ENCODE measurements at regions not wholly inside any gene's neighbourhood (a gene's known extent, or its start where the extent isn't known, plus 50 kb on each side); places are given as distances from the start of the nearest gene placed in this dataset.

DNA sequence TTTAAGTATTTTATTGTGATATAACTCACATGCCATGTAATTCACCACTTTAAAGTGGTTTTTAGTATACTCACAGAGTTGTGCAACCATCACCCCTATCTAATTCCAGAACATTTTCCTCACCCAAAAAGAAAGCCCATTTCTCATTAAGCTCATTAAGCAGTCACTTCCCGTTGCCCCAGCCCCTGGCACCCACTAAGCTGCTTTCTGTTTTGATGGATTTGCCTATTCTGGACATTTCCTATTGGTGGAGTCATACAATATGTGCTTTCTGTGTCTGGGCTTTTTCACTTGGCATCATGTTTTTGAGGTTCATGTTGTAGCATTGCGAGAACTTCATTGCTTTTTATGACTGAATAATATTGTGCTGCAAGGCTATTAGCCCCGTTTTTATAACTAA lies 66.0 kb downstream of the ARL6IP4 start:
- H3K36me3 Mint-ChIP-seq (ENCODE audit: low read depth): no peaks in the 10 kb centered on the region
- H3K4me3 Mint-ChIP-seq: no peak overlapping the region
- H3K27me3 Mint-ChIP-seq: no peaks in the 10 kb centered on the region
- no peak overlapping the region for H3K27ac Mint-ChIP-seq
- intact Hi-C loops (cut with micrococcal nuclease): no loop called here
- peaks cover 5% of the 10 kb centered on the region for H3K4me1 Mint-ChIP-seq (ENCODE audit: low read depth)
- H3K9me3 Mint-ChIP-seq: no peaks in the 10 kb centered on the region

DNA sequence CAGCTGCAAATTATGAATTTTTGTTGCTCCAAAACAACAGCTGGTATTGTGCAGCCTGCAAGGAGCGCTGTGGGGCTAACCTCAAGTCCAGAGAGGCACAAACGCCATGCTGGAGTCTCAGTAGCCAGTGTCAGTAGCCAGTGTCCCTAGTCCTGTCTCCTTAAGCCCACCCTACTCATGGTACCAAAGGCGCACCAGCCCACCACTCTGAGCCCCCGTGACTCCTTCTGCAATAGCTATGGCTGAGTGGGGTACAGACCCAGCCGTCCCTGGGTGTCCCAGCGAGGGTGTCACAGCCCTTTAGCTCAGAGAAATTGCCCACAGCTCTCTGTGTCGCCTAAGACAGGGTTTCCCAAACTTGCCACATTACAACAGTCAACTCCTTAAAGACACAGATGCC lies 65.2 kb downstream of the ARL6IP4 start:
- intact Hi-C loops (cut with micrococcal nuclease): no loop called here
- no peaks in the 10 kb centered on the region for H3K4me1 Mint-ChIP-seq (ENCODE audit: low read depth)
- H3K36me3 Mint-ChIP-seq (ENCODE audit: low read depth): no peaks in the 10 kb centered on the region
- no peak overlapping the region for H3K27ac Mint-ChIP-seq
- H3K27me3 Mint-ChIP-seq: no peaks in the 10 kb centered on the region
- H3K9me3 Mint-ChIP-seq: no peaks in the 10 kb centered on the region
- no peak overlapping the region for H3K4me3 Mint-ChIP-seq

GRCh38 chr12:123044351-123044750 lies 63.9 kb downstream of the ARL6IP4 start:
- H3K4me1 Mint-ChIP-seq (ENCODE audit: low read depth): no peaks in the 10 kb centered on the region
- H3K27ac Mint-ChIP-seq: no peak overlapping the region

DNA sequence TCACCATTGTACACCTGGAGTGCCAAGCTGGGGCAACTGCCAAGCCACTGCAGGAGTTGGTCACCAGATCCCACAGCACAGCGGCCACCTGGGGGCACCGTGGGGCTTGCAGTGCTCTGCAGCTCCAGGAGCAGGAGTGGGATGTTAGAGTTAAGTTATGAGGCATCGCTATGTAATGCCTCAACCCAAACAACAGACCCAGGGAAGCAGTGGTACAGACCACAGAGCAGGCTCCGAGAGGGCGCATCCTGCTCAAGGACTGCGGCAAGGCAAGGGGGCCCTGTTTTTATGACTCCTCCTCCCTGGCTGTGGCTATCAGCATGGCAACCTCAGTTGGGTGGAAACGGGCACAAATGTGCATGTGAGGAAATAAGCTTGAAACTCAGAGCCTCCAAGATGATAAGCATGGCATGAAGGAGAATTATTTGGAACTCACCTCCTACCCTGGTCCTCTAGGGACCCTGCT lies 63.1 kb downstream of the ARL6IP4 start:
- Mint-ChIP-seq H3K4me1 (ENCODE audit: low read depth) (no peaks in the 10 kb centered on the region), H3K27ac (no peak overlapping the region)

More at GRCh38 chr12:123044351-123044750, 63.9 kb downstream of the ARL6IP4 start:
- Mint-ChIP-seq H3K27me3 (no peaks in the 10 kb centered on the region), H3K36me3 (ENCODE audit: low read depth) (no peaks in the 10 kb centered on the region), H3K4me3 (no peak overlapping the region), H3K9me3 (no peaks in the 10 kb centered on the region)
- intact Hi-C loops (cut with micrococcal nuclease): loop anchor here (5.0 kb wide), 1 partner anchor 193 kb away; no protein-coding TSS in a partner anchor

DNA sequence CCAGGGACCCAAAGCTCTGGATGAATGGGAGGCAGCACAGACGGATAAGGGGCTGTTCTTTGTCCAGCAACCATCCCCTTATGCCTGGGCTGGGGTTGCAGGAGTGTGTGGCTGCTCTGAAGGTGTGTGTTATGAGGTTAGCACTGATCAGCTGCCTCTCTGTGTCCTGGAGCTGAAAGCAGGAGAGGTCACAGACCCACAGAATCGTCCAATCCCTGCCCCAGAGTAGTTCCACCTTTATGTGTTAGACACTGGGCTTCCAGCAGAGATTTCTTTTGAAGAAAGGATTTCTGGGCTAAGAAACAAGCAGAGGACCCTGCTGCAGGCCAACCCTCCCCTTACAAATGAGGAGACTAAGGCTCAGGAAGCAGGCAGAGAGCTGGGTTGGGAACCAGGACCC lies 62.4 kb downstream of the ARL6IP4 start:
- intact Hi-C loops (cut with micrococcal nuclease): loop anchor here (5.0 kb wide), 1 partner anchor 194 kb away; no protein-coding TSS in a partner anchor
- Mint-ChIP-seq H3K4me1 (ENCODE audit: low read depth) (no peaks in the 10 kb centered on the region), H3K4me3 (no peak overlapping the region), H3K27ac (no peak overlapping the region), H3K27me3 (no peaks in the 10 kb centered on the region), H3K9me3 (no peaks in the 10 kb centered on the region), H3K36me3 (ENCODE audit: low read depth) (no peaks in the 10 kb centered on the region)

More for the DNA sequence above, 63.1 kb downstream of the ARL6IP4 start:
- H3K36me3 Mint-ChIP-seq (ENCODE audit: low read depth): no peaks in the 10 kb centered on the region
- intact Hi-C loops (cut with micrococcal nuclease): loop anchor here (5.0 kb wide), 1 partner anchor 194 kb away; no protein-coding TSS in a partner anchor
- no peaks in the 10 kb centered on the region for H3K27me3 Mint-ChIP-seq
- H3K9me3 Mint-ChIP-seq: no peaks in the 10 kb centered on the region
- no peak overlapping the region for H3K4me3 Mint-ChIP-seq

DNA sequence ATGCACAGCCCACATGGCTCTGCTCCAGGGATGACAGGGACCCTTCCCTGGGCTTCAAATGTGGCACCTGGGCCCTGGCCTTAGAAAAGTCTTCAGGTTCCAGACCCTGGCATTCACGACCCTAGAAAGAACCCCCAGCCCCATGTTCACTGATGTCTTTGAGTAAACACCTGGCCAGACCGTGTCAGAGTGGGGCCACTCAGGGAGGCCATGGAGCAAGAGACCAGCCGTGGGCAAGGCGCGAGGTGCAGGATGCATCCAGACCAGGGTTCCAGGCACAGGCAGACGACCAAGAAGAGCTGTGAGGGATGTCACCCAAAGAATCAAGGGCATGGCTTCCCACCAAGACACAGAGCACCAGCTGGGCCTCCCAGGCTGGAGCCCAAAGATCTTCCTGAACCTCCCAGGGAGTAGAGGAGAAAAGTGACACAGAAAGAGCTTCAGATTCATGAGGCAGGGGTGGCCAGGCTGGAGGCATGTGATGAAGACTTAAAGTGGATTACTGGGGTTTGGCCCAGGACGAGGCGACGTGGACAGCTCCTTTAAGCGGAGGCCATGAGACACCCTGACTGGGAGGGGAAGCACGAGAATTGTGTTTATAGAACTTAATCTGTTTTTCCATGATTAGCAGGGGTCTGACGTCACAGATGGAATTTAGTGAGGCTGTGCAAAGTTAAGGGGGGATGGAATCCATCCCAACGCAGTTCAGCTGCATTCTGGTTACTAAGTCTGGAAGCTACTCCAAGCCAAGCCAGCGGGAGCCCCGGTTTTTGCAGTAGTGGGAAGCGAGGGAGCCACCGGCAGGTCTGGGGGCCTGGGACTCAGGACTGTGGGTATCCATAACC lies 61.6 kb downstream of the ARL6IP4 start:
- H3K27ac Mint-ChIP-seq: no peak overlapping the region
- H3K27me3 Mint-ChIP-seq: peaks cover under 1% of the 10 kb centered on the region
- H3K4me1 Mint-ChIP-seq (ENCODE audit: low read depth): no peaks in the 10 kb centered on the region
- no peaks in the 10 kb centered on the region for H3K36me3 Mint-ChIP-seq (ENCODE audit: low read depth)
- H3K9me3 Mint-ChIP-seq: no peaks in the 10 kb centered on the region
- intact Hi-C loops (cut with micrococcal nuclease): loop anchor here (5.0 kb wide), 1 partner anchor 195 kb away; no protein-coding TSS in a partner anchor
- H3K4me3 Mint-ChIP-seq: no peak overlapping the region

DNA sequence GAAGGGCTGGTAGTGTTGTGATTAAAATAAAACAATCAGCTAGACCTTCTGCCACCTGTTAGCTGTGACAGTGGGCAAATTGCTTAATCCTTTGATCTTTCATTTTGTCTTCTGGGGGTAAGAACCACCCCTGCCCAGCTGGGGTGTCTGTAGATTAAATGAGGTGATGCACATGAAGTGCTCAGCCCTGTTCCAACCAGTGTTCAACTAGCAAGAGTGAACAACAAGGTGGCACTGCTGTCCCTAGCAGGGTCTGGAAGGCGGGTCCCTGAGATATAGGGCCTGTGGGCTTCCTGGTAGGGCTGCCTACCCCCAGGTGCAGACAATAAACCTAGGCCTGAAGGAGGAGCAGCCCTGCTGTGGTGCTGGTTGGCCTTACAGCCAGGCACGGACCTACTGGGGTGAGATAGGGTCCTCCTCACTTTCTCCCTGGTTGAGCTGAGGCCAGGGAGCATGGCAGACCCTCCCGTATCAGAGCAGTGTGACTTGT lies 60.6 kb downstream of the ARL6IP4 start:
- Mint-ChIP-seq H3K4me3 (no peak overlapping the region), H3K36me3 (ENCODE audit: low read depth) (no peaks in the 10 kb centered on the region), H3K4me1 (ENCODE audit: low read depth) (no peaks in the 10 kb centered on the region), H3K9me3 (no peaks in the 10 kb centered on the region), H3K27ac (no peak overlapping the region), H3K27me3 (peaks cover 1% of the 10 kb centered on the region)
- intact Hi-C loops (cut with micrococcal nuclease): loop anchor here (5.0 kb wide), 1 partner anchor 196 kb away; no protein-coding TSS in a partner anchor

- intact Hi-C loops (cut with micrococcal nuclease): loop anchor here (5.0 kb wide), 1 partner anchor 197 kb away; no protein-coding TSS in a partner anchor
- Mint-ChIP-seq H3K4me3 (no peak overlapping the region), H3K27me3 (peaks cover 1% of the 10 kb centered on the region), H3K36me3 (ENCODE audit: low read depth) (no peaks in the 10 kb centered on the region), H3K9me3 (no peaks in the 10 kb centered on the region), H3K27ac (no peak overlapping the region), H3K4me1 (ENCODE audit: low read depth) (no peaks in the 10 kb centered on the region)
Observed at GRCh38 chr12:123040106-123040505, 59.6 kb downstream of the ARL6IP4 start.

DNA sequence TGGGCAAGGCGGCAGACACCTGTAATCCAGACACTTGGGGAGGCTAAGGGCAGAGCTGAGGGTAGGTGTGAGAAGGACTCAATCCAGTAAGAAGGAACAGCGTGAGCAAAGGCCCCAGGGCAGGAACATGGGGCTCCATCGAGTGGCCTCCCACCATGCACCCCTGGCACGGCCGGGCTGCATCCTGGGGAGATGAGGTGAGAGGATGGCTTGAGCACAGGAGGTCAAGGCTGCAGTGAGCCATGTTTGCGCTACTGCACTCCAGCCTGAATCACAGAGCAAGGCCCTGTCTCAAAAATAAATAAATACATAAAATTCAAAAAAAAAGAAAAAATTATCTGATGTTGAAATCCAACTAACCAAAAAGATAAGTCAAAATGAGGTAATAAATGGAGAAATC lies 58.5 kb downstream of the ARL6IP4 start:
- Mint-ChIP-seq H3K4me3 (no peak overlapping the region), H3K27ac (no peak overlapping the region), H3K27me3 (peaks cover 1% of the 10 kb centered on the region), H3K4me1 (ENCODE audit: low read depth) (peaks cover 10% of the 10 kb centered on the region), H3K36me3 (ENCODE audit: low read depth) (no peaks in the 10 kb centered on the region), H3K9me3 (no peaks in the 10 kb centered on the region)
- intact Hi-C loops (cut with micrococcal nuclease): no loop called here

DNA sequence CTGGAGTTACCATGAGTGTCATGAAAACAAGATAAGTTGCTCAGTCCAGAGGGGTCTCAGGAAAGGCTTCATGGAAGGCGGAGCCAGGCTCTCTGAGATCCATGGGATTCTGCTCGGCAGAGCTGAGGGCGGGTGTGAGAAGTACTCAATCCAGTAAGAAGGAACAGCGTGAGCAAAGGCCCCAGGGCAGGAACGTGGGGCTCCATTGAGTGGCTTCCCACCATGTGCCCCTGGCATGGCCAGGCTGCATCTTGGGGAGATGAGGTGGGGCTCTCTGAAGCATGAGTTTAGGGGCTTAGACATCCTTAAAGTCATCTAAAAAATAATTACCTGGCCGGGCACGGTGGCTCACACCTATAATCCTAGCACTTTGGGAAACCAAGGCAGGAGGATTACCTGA lies 58.0 kb downstream of the ARL6IP4 start:
- peaks cover 1% of the 10 kb centered on the region for H3K27me3 Mint-ChIP-seq
- intact Hi-C loops (cut with micrococcal nuclease): no loop called here
- H3K36me3 Mint-ChIP-seq (ENCODE audit: low read depth): no peaks in the 10 kb centered on the region
- H3K9me3 Mint-ChIP-seq: no peaks in the 10 kb centered on the region
- no peak overlapping the region for H3K27ac Mint-ChIP-seq
- peaks cover 14% of the 10 kb centered on the region for H3K4me1 Mint-ChIP-seq (ENCODE audit: low read depth)
- H3K4me3 Mint-ChIP-seq: no peak overlapping the region

DNA sequence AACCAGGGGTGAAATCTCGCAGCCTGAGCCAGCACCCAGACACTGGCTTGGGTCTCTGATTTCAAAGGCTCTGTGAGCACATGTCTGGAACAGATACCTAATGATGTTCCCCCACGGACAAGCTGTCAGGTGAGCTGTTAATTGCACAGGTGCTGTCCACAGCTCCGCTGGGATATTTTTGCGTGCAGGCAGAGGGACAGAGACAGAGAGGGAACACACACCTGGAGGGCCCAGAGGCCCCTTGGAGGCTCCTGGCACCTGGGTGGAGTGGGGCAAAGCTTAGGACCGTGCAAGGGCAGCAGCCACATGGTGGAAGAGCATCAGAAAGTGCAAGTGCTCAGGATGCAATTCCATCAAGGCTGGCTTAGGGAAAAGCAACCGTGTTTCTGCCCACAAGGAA lies 57.3 kb downstream of the ARL6IP4 start:
- Mint-ChIP-seq H3K27ac (no peak overlapping the region), H3K27me3 (peaks cover 1% of the 10 kb centered on the region), H3K4me1 (ENCODE audit: low read depth) (peaks cover 21% of the 10 kb centered on the region), H3K4me3 (no peak overlapping the region), H3K36me3 (ENCODE audit: low read depth) (no peaks in the 10 kb centered on the region), H3K9me3 (no peaks in the 10 kb centered on the region)
- intact Hi-C loops (cut with micrococcal nuclease): no loop called here

DNA sequence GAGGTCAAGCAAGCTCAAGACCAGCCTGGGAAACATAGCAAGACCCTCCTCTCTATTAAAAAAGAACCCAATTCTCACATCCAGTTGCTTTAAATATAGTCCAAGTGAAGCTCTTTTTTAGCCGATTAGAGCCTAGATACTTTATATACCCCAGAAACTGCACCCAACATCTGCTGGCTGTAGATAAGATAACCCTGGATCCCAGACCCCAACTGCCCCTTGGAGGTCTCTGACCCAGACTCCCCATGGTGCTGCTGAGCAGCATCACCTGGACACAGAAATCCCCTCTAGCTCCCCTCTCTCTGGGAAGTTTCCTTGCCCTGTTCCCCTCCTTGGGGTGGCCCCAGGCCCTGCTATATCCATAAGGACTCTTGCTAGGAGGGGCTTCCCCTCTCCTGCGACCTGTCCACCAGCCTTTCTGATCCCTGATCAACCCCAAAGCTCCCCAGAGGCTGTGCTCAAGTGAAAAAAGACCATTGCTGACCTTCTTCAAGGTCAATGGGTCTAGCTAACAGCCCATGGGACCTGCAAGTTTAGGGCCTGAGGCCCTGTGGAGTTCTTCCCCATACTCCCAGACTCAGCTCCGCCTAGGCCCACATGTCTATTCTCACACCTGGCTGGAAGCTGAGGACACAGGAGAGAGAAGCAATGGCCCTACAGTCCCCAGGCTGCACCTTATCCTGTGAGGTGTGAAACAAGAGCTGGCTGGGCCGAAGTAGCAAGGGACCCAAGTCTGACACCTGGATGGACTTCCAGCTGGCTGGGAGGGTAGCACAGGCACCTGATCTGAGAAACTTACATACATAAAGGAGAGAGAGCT lies 56.2 kb downstream of the ARL6IP4 start:
- H3K36me3 Mint-ChIP-seq (ENCODE audit: low read depth): no peaks in the 10 kb centered on the region
- H3K27ac Mint-ChIP-seq: no peak overlapping the region
- H3K4me3 Mint-ChIP-seq: no peak overlapping the region
- no peaks in the 10 kb centered on the region for H3K9me3 Mint-ChIP-seq
- intact Hi-C loops (cut with micrococcal nuclease): no loop called here
- peaks cover 1% of the 10 kb centered on the region for H3K27me3 Mint-ChIP-seq
- H3K4me1 Mint-ChIP-seq (ENCODE audit: low read depth): peaks cover 22% of the 10 kb centered on the region

DNA sequence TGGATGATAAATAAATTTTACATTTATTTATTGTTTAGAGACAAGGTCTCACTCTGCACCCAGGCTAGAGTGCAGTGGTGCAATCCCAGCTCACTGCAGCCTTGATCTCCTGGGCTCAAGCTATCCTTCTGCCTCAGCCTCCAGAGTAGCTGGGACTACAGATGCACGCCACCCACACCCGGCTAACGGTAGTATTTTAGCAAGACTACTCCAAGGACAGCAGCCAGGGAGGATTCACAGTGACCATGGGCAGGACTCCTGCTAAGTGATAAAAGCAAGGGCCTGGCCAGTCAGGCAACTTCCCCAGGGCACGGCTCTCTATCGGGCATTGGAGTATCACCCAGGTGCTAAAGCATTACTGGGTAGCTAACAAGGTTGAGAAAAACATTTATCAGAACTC lies 55.4 kb downstream of the ARL6IP4 start:
- intact Hi-C loops (cut with micrococcal nuclease): no loop called here
- no peaks in the 10 kb centered on the region for H3K36me3 Mint-ChIP-seq (ENCODE audit: low read depth)
- H3K4me3 Mint-ChIP-seq: no peak overlapping the region
- peaks cover 22% of the 10 kb centered on the region for H3K4me1 Mint-ChIP-seq (ENCODE audit: low read depth)
- H3K9me3 Mint-ChIP-seq: no peaks in the 10 kb centered on the region
- peaks cover 1% of the 10 kb centered on the region for H3K27me3 Mint-ChIP-seq
- no peak overlapping the region for H3K27ac Mint-ChIP-seq

DNA sequence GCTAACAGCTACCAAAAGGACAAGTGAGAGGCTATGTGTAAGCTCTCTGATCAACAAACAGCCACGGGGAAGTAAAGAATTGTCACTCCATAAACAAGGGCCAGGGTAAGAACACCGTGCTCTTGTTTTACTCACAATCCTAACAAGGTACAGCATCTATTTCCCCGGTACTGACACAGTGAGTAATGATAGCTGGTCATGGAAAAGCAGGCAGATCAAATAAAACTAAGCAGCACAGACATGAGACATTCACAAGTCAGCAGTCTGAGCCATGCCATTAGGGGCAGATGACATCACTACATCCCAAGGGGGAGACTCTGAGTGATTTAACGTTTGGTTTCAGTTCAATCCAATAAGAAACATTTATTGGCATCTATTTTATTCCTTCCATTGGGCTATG lies 54.4 kb downstream of the ARL6IP4 start:
- Mint-ChIP-seq H3K4me1 (ENCODE audit: low read depth) (peaks cover 22% of the 10 kb centered on the region), H3K27ac (no peak overlapping the region), H3K9me3 (no peaks in the 10 kb centered on the region), H3K36me3 (ENCODE audit: low read depth) (no peaks in the 10 kb centered on the region), H3K27me3 (peaks cover 1% of the 10 kb centered on the region), H3K4me3 (no peak overlapping the region)
- intact Hi-C loops (cut with micrococcal nuclease): no loop called here

Data from dendritic cell treated with granulocyte-macrophage colony-stimulating factor and Interleukin-4, amounts not matched to agents 40 ng/mL and 50 ng/mL, for 4 days (primary cell).